ENCODE measurements at regions not wholly inside any gene's neighbourhood (a gene's known extent, or its start where the extent isn't known, plus 50 kb on each side); places are given as distances from the start of the nearest gene placed in this dataset.
"Not testable (repeated sequence)": the region's sequence is repeated elsewhere in the genome, so short reads cannot be mapped to it uniquely, and the experiment has no call there.

DNA sequence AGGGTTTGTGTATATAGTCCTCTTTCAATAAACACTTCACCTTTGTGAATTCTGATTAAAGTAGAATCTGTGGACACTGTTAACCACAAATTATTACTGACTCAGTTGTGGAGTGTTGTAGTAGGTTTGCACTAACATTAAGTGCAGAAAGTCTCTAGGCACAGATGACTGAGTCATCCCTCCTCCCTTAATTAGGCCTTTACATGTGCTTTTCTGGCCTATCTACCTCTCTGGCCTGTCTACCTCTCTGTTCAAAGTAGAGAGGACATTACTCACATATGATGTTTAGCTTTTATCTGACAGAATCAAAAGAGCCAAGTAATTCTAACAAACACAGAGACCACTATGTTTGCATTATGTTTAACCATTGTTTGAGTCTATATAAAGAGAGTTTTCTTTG lies 783.0 kb downstream of the TENT5A start:
- Histone ChIP-seq H3K4me3 (ENCODE audit: insufficient read length, low read depth) (no peak overlapping the region), H3K36me3 (ENCODE audit: insufficient read depth, insufficient read length, low read length) (no peaks in the 10 kb centered on the region), H3K9ac (ENCODE audit: insufficient read length, low read depth) (no peak overlapping the region), H3K9me3 (ENCODE audit: insufficient read depth, low read length) (no peaks in the 10 kb centered on the region), H3K4me1 (ENCODE audit: insufficient read depth, insufficient read length) (no peaks in the 10 kb centered on the region), H3K27me3 (ENCODE audit: insufficient read depth, insufficient read length) (no peaks in the 10 kb centered on the region)
- TF ChIP-seq ZNF274 (IDR thresholded peaks at IDR 0.05; ENCODE audit: low read depth, low read length) (no peak), YY1 (IDR thresholded peaks at IDR 0.05; ENCODE audit: insufficient read depth, insufficient read length) (no peak), SUZ12 (IDR thresholded peaks at IDR 0.05; ENCODE audit: extremely low read depth, insufficient read depth, insufficient read length) (no peak)
- DNase-seq (ENCODE audit: low read depth, low spot score): no peak

DNA sequence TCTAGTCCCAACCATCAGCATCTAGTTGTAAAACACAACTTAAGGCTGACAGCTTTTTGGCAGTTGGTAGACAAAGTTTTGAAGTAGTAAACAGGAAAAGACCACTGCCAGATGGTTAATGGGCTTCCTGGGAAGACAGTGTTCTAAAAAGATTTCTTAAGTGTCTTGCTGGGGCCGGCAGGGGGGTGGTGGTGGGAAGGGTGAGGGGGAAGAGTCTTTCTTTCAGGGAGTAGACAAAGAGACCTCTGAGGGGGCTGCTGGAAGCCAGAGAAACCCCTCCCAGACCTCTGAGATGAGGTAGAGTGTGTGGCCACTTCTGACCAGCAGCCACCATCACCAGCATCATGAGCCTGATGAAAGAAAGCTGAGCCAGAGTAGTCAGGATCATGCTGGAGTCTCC lies 784.9 kb downstream of the TENT5A start:
- peak; percentile 22 for DNase-seq (ENCODE audit: low read depth, low spot score)
- Histone ChIP-seq H3K9me3 (ENCODE audit: insufficient read depth, low read length) (no peaks in the 10 kb centered on the region), H3K36me3 (ENCODE audit: insufficient read depth, insufficient read length, low read length) (no peaks in the 10 kb centered on the region), H3K9ac (ENCODE audit: insufficient read length, low read depth) (no peak overlapping the region), H3K4me3 (ENCODE audit: insufficient read length, low read depth) (no peak overlapping the region), H3K4me1 (ENCODE audit: insufficient read depth, insufficient read length) (no peaks in the 10 kb centered on the region), H3K27me3 (ENCODE audit: insufficient read depth, insufficient read length) (no peaks in the 10 kb centered on the region)
- no peak for TF ChIP-seq YY1 (IDR thresholded peaks at IDR 0.05; ENCODE audit: insufficient read depth, insufficient read length)
- no peak for TF ChIP-seq SUZ12 (IDR thresholded peaks at IDR 0.05; ENCODE audit: extremely low read depth, insufficient read depth, insufficient read length)
- TF ChIP-seq ZNF274 (IDR thresholded peaks at IDR 0.05; ENCODE audit: low read depth, low read length): no peak

GRCh38 chr6:80962382-80962781 lies 790.1 kb downstream of the TENT5A start:
- Histone ChIP-seq H3K4me3 (ENCODE audit: insufficient read length, low read depth) (no peak overlapping the region), H3K27me3 (ENCODE audit: insufficient read depth, insufficient read length) (no peaks in the 10 kb centered on the region), H3K36me3 (ENCODE audit: insufficient read depth, insufficient read length, low read length) (no peaks in the 10 kb centered on the region), H3K4me1 (ENCODE audit: insufficient read depth, insufficient read length) (no peaks in the 10 kb centered on the region), H3K9ac (ENCODE audit: insufficient read length, low read depth) (no peak overlapping the region), H3K9me3 (ENCODE audit: insufficient read depth, low read length) (no peaks in the 10 kb centered on the region)
- DNase-seq (ENCODE audit: low read depth, low spot score): no peak
- TF ChIP-seq ZNF274 (IDR thresholded peaks at IDR 0.05; ENCODE audit: low read depth, low read length): no peak
- TF ChIP-seq YY1 (IDR thresholded peaks at IDR 0.05; ENCODE audit: insufficient read depth, insufficient read length): no peak
- TF ChIP-seq SUZ12 (IDR thresholded peaks at IDR 0.05; ENCODE audit: extremely low read depth, insufficient read depth, insufficient read length): no peak

DNA sequence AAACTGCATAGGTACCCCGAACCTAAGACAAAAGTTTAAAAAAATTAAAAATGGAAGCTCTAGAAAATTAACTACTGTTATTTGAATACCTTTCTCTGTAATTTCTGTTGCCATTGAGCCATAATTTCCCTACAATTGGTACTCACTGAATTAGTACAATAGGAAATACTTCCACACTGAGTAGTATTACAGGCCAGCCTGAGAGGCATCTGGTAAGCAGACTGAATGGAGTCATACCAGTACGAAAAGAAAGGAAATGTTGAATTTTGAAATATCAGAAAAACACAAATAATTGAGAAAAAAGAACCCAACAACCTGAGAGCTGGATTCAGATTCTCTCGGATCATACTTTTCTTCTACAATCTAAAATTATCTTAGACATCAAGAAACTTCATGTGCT lies 791.3 kb downstream of the TENT5A start:
- no peak for DNase-seq (ENCODE audit: low read depth, low spot score)
- Histone ChIP-seq H3K4me1 (ENCODE audit: insufficient read depth, insufficient read length) (no peaks in the 10 kb centered on the region), H3K36me3 (ENCODE audit: insufficient read depth, insufficient read length, low read length) (no peaks in the 10 kb centered on the region), H3K9me3 (ENCODE audit: insufficient read depth, low read length) (no peaks in the 10 kb centered on the region), H3K4me3 (ENCODE audit: insufficient read length, low read depth) (no peak overlapping the region), H3K9ac (ENCODE audit: insufficient read length, low read depth) (no peak overlapping the region), H3K27me3 (ENCODE audit: insufficient read depth, insufficient read length) (no peaks in the 10 kb centered on the region)
- TF ChIP-seq YY1 (IDR thresholded peaks at IDR 0.05; ENCODE audit: insufficient read depth, insufficient read length) (no peak), ZNF274 (IDR thresholded peaks at IDR 0.05; ENCODE audit: low read depth, low read length) (no peak), SUZ12 (IDR thresholded peaks at IDR 0.05; ENCODE audit: extremely low read depth, insufficient read depth, insufficient read length) (no peak)

DNA sequence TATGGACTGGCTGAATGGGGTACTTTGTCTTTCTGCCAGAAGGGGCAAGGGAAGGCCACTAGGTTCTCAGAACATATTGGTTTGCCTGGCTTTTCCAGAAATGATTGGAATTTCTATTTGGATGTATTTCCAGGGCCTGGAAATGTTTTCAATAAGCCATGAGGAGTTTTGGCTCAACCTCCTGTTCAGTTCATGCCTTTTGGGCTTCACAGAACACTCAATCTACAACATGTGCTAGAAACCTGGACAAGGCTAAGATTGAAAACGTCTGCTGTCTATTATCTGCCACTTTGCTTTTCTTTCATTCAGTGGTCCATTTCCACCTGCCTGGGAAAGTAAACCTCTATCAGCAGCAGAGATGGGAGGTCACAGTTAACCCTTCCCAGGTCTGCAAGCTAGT lies 793.4 kb downstream of the TENT5A start:
- Histone ChIP-seq H3K27me3 (ENCODE audit: insufficient read depth, insufficient read length) (no peaks in the 10 kb centered on the region), H3K4me3 (ENCODE audit: insufficient read length, low read depth) (no peak overlapping the region), H3K36me3 (ENCODE audit: insufficient read depth, insufficient read length, low read length) (no peaks in the 10 kb centered on the region), H3K9me3 (ENCODE audit: insufficient read depth, low read length) (no peaks in the 10 kb centered on the region), H3K9ac (ENCODE audit: insufficient read length, low read depth) (no peak overlapping the region), H3K4me1 (ENCODE audit: insufficient read depth, insufficient read length) (no peaks in the 10 kb centered on the region)
- DNase-seq (ENCODE audit: low read depth, low spot score): no peak
- no peak for TF ChIP-seq ZNF274 (IDR thresholded peaks at IDR 0.05; ENCODE audit: low read depth, low read length)
- no peak for TF ChIP-seq YY1 (IDR thresholded peaks at IDR 0.05; ENCODE audit: insufficient read depth, insufficient read length)
- TF ChIP-seq SUZ12 (IDR thresholded peaks at IDR 0.05; ENCODE audit: extremely low read depth, insufficient read depth, insufficient read length): no peak

GRCh38 chr6:80956898-80957297 lies 795.6 kb downstream of the TENT5A start:
- Histone ChIP-seq H3K36me3 (ENCODE audit: insufficient read depth, insufficient read length, low read length) (no peaks in the 10 kb centered on the region), H3K27me3 (ENCODE audit: insufficient read depth, insufficient read length) (no peaks in the 10 kb centered on the region), H3K9me3 (ENCODE audit: insufficient read depth, low read length) (no peaks in the 10 kb centered on the region), H3K9ac (ENCODE audit: insufficient read length, low read depth) (no peak overlapping the region), H3K4me3 (ENCODE audit: insufficient read length, low read depth) (no peak overlapping the region), H3K4me1 (ENCODE audit: insufficient read depth, insufficient read length) (no peaks in the 10 kb centered on the region)
- no peak for TF ChIP-seq YY1 (IDR thresholded peaks at IDR 0.05; ENCODE audit: insufficient read depth, insufficient read length)
- no peak for TF ChIP-seq SUZ12 (IDR thresholded peaks at IDR 0.05; ENCODE audit: extremely low read depth, insufficient read depth, insufficient read length)
- no peak for TF ChIP-seq ZNF274 (IDR thresholded peaks at IDR 0.05; ENCODE audit: low read depth, low read length)
- DNase-seq (ENCODE audit: low read depth, low spot score): no peak

DNA sequence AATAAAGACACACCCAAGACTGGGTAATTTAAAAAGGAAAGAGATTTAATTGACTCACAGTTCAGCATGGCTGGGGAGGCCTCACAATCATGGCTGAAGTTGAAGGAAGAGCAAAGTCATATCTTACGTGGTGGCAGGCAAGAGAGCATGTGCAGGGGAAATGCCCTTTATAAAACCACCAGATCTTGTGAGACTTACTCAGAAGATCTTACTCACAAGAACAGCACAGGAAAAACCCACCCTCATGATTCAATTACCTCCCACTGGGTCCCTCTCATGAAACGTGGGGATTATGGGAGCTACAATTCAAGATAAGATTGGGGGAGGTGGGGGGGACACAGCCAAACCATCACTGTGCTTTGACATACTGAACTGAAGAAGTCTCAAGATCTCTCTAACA lies 800.0 kb downstream of the TENT5A start:
- H3K9ac ChIP-seq (ENCODE audit: insufficient read length, low read depth); H3K4me3 ChIP-seq (ENCODE audit: insufficient read length, low read depth); H3K9me3 ChIP-seq (ENCODE audit: insufficient read depth, low read length); H3K27me3 ChIP-seq (ENCODE audit: insufficient read depth, insufficient read length); H3K4me1 ChIP-seq (ENCODE audit: insufficient read depth, insufficient read length); DNase-seq (ENCODE audit: low read depth, low spot score); H3K36me3 ChIP-seq (ENCODE audit: insufficient read depth, insufficient read length, low read length): not testable (repeated sequence)

DNA sequence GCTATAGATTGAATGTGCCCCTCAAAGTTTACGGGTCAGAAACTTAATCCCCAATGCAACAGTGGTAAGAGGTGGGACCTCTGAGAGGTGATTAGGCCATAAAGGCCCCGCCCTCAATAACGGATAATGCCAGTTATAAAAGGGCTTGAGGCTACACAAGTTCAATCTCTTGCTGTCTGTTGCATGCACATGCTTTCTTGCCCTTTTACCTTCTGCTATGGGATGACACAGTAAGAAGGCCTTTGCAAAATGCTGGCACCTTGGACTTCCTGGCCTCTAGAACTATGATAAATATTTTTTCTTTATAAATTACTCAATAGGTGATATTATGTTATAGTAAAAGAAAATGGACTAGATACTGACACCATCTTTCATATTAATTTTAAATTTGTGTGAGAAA lies 806.1 kb downstream of the TENT5A start:
- no peak for TF ChIP-seq SUZ12 (IDR thresholded peaks at IDR 0.05; ENCODE audit: extremely low read depth, insufficient read depth, insufficient read length)
- no peak for TF ChIP-seq YY1 (IDR thresholded peaks at IDR 0.05; ENCODE audit: insufficient read depth, insufficient read length)
- TF ChIP-seq ZNF274 (IDR thresholded peaks at IDR 0.05; ENCODE audit: low read depth, low read length): no peak

More for the DNA sequence above, 806.1 kb downstream of the TENT5A start:
- H3K27me3 ChIP-seq (ENCODE audit: insufficient read depth, insufficient read length): no peaks in the 10 kb centered on the region
- no peaks in the 10 kb centered on the region for H3K36me3 ChIP-seq (ENCODE audit: insufficient read depth, insufficient read length, low read length)
- H3K4me3 ChIP-seq (ENCODE audit: insufficient read length, low read depth): no peak overlapping the region
- H3K4me1 ChIP-seq (ENCODE audit: insufficient read depth, insufficient read length): no peaks in the 10 kb centered on the region
- H3K9ac ChIP-seq (ENCODE audit: insufficient read length, low read depth): no peak overlapping the region
- H3K9me3 ChIP-seq (ENCODE audit: insufficient read depth, low read length): no peaks in the 10 kb centered on the region
- DNase-seq (ENCODE audit: low read depth, low spot score): no peak

Measured in NT2/D1 (cell line).